Adrenal gland (tissue), 5 donors: ENCODE measurements at regions not wholly inside any gene's neighbourhood (a gene's known extent, or its start where the extent isn't known, plus 50 kb on each side); places are given as distances from the start of the nearest gene placed in this dataset.

Experiments
- CTCF ChIP-seq, 6 experiments: fragments of 450-650 bp in 4 of 6; fragments of 200-600 bp in 2 of 6; sonication (generic) in 1 of 6; IDR thresholded peaks; 1 replicate in 5 of 6; 2 replicates in 1 of 6; pipeline versions ENCODE4 v1.5.1 to v1.8.0; 2016 to 2021; ENCODE audit warnings: antibody characterized with exemption in 6 of 6, mild to moderate bottlenecking in 2 of 6, moderate library complexity in 1 of 6
- POLR2A ChIP-seq, 2 donors: fragments of 450-650 bp; IDR thresholded peaks; one replicate each; pipeline ENCODE4 v1.6.1; 2017; ENCODE audit warnings: antibody characterized with exemption in 2 of 2, mild to moderate bottlenecking in 2 of 2, moderate library complexity in 1 of 2
- donor health status: DM: no; HTN: no; CAD: no.

DNA sequence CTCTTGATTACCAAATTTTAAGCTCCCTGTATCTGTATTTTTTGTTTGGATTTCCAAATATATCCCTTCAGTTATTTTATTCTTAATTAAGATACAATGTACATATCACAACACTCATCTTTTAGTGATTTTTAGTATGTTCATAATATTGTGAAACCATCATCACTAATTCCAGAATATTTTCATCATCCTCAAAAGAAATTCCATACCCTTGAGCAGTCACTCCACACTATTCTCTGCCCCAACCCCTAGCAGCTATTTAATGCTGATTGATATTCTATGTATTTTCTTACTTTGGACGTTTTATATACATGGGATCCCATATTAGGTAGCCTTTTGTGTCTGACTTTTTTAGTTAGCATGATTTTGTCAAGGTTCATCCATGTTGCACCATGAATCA lies 127.4 kb upstream of the SLC8A1 start:
- TF ChIP-seq POLR2A (IDR thresholded peaks at IDR 0.05) = no peak
- TF ChIP-seq CTCF (IDR thresholded peaks at IDR 0.05) = no peak
